22Rv1 (cell line): ENCODE measurements at regions not wholly inside any gene's neighbourhood (a gene's known extent, or its start where the extent isn't known, plus 50 kb on each side); places are given as distances from the start of the nearest gene placed in this dataset.
"Not testable (repeated sequence)": the region's sequence is repeated elsewhere in the genome, so short reads cannot be mapped to it uniquely, and the experiment has no call there.

ENCODE experiments used
- H3K27ac ChIP-seq: fragments of 450-650 bp; 2 replicates; pipeline ENCODE4 v1.5.1; 2017
- ZFX ChIP-seq: fragments of 450-650 bp; IDR thresholded peaks from 2 replicates; pipeline ENCODE4 v1.6.1; 2017; ENCODE audit warnings: antibody characterized with exemption, borderline replicate concordance
- TF ChIP-seq, protein P1 (sequence below): fragments of 450-650 bp; IDR thresholded peaks from 2 replicates; pipeline ENCODE4 v1.5.1; 2017; ENCODE audit warnings: mild to moderate bottlenecking

DNA sequence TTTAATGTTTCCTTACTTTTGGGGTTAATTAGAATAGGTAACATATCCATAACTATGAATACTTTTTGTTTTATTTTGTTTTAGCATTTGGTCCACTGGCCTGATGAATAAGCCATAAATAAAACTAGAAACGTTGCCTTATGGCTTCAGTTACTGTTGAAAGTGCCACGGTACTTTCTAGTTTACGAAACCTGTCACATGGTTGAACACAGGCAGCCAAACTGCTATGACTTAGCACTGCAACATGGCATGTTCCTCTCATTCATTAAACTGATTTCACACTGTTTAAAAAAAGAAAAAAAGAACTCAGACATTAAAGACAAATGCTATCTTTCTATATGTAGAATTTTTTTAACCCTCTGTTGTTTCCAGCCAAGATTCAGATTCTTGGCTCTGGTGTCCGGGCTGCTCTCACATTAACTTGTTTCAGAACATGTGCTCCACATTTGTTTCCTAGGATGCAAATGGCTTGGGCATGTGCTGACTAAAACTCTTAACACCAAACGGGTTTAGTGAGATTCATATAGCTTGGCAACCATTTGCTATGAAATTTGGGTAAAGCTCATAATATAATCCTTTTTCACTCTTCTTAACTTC lies 323.9 kb upstream of the RND3 start:
- no peak overlapping the region for H3K27ac ChIP-seq
- TF ChIP-seq, protein P1, sequence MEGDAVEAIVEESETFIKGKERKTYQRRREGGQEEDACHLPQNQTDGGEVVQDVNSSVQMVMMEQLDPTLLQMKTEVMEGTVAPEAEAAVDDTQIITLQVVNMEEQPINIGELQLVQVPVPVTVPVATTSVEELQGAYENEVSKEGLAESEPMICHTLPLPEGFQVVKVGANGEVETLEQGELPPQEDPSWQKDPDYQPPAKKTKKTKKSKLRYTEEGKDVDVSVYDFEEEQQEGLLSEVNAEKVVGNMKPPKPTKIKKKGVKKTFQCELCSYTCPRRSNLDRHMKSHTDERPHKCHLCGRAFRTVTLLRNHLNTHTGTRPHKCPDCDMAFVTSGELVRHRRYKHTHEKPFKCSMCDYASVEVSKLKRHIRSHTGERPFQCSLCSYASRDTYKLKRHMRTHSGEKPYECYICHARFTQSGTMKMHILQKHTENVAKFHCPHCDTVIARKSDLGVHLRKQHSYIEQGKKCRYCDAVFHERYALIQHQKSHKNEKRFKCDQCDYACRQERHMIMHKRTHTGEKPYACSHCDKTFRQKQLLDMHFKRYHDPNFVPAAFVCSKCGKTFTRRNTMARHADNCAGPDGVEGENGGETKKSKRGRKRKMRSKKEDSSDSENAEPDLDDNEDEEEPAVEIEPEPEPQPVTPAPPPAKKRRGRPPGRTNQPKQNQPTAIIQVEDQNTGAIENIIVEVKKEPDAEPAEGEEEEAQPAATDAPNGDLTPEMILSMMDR: no peak
- TF ChIP-seq ZFX: no peak

DNA sequence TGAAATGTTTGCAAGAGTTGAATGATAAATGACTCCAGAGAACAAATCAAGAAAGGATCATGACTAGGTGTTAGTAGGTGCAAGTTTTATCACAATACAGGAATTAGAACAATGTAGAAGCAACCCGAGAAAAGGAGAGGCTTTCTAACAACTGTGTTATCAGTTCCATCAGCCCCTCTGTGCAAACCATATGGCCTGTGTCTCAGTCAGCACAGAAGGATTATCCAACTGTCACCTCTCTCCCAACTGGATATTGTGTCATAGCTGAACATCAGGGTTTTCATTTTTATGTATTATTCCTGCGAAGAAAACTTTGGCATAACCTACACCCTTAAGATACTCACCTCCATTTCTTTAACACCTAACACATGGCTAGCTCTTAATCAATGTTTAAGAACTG lies 321.6 kb upstream of the RND3 start:
- no peak overlapping the region for H3K27ac ChIP-seq

DNA sequence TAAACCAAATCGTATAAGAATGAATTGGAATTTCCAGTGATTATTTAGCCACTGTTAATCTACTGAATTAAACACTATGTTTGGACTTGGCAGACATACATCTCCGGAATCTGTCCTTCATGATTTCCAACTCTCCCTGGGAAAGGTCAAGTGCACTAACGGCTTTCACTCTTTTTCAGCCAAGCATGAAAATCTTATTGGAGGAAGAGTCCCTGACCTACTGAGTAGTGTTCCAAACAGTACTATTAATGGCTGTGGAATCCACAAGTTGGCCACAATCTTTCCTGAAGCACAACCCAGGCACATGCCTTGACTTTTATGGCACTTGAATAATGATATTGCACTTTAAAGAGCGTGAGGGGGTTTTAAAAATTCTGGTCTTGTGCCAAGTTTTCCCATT lies 318.9 kb upstream of the RND3 start:
- H3K27ac ChIP-seq: no peak overlapping the region
- TF ChIP-seq ZFX: no peak
- TF ChIP-seq, protein P1: no peak

More for the DNA sequence above, 321.6 kb upstream of the RND3 start:
- TF ChIP-seq ZFX: no peak
- TF ChIP-seq, protein P1: no peak

DNA sequence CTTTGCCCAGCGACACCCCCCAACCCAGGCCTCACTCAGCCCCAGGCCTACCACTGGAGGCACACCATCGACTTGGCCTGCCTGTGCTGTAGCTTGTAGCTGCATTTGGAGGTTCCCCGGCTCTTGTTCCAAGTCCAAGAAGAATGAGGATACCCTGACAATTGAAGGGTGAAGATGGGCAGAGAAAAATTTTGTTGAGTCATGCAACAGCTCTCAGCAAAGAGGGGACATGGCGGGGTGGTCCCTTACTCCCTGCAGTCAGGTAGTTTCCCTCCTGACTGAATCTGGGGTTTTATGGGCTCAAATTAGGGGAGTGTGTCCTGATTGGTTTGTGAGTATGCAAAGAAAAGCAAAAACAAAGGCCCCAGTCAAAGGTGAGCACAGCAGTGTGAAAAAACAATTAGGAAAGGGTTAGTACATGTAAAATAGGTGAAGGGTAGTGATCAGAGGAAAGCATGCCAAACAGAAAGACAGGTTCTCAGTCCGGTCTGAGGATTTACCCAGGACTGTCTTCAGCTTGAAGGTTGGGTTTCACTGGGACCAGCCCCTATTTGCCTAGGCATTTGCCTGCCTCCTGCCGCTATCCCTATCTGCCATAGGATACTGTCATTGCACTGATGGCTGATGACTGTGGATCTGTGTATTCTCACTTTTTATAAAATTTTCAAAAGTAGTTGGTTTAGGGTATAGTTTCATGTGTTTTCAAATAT lies 316.4 kb upstream of the RND3 start:
- H3K27ac ChIP-seq: no peak overlapping the region
- no peak for TF ChIP-seq ZFX
- TF ChIP-seq, protein P1: no peak

DNA sequence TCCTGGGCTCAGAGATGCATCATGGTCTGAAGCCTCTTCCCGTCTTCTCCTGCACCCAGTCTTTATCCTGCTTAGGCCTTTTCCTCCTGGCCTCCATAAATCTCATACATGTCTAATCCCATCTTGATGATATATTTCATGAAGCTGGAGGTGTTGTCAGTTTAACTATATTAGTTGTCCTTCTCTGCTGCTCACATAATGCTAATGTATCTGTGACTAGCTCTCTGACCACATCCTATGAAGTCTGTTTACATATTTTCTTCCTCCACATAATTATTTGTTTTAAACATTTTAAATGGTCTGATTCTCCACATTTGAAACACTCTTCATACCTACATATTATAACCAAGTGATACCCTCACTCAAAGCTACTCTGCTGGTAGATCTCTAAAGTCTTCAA lies 315.2 kb upstream of the RND3 start:
- TF ChIP-seq, protein P1: no peak
- no peak for TF ChIP-seq ZFX
- H3K27ac ChIP-seq: no peak overlapping the region

DNA sequence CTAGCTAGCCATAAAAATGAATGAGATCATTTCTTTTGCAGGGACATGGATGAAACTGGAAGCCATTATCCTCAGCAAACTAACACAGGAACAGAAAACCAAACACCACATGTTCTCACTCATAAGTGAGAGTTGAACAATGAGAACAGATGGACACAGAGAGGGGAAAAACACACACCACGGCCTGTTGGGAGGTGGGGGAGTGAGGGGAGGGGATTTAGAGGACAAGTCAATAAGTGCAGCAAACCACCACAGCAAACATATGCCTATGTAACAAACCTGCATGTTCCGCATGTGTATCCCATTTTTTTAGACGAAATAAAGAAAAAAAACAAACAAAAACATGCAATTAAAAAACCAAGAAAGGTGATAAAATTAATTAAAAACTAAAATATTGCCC lies 308.8 kb upstream of the RND3 start:
- H3K27ac ChIP-seq: not testable (repeated sequence)

GRCh38 chr2:150792780-150793300 lies 305.4 kb upstream of the RND3 start:
- TF ChIP-seq, protein P1: no peak
- TF ChIP-seq ZFX: no peak

More at GRCh38 chr2:150792780-150793300, 305.4 kb upstream of the RND3 start:
- H3K27ac ChIP-seq: no peak overlapping the region
